Esophagus muscularis mucosa (tissue), 4 donors: ENCODE measurements at regions not wholly inside any gene's neighbourhood (a gene's known extent, or its start where the extent isn't known, plus 50 kb on each side); places are given as distances from the start of the nearest gene placed in this dataset.

Experiments
- DNase-seq: peaks from one replicate; pipeline ENCODE4 v3.0.0-alpha.2; 2017; ENCODE audit errors: extremely low spot score
- H3K27ac ChIP-seq, 4 donors: fragments of 200-600 bp; sonication (generic); replicated peaks in 1 of 4; 1 replicate in 3 of 4; 2 replicates in 1 of 4; pipeline ENCODE4 v1.5.1; 2016 to 2019; ENCODE audit warnings: mild to moderate bottlenecking in 1 of 4
- H3K27me3 ChIP-seq, 4 donors: fragments of 200-600 bp; sonication (generic); one replicate each; pipeline versions ENCODE4 v1.5.1 to v1.6.0; 2016 to 2019
- H3K36me3 ChIP-seq, 4 donors: fragments of 200-600 bp; sonication (generic); one replicate each; pipeline ENCODE4 v1.5.1; 2016 to 2019
- H3K4me1 ChIP-seq, 4 donors: fragments of 200-600 bp; sonication (generic); one replicate each; pipeline ENCODE4 v1.5.1; 2016 to 2019
- H3K4me3 ChIP-seq, 4 donors: fragments of 200-600 bp; sonication (generic); 1 replicate in 2 of 4; 2 replicates in 2 of 4; pipeline ENCODE4 v1.5.1; 2016 to 2019; ENCODE audit warnings: mild to moderate bottlenecking in 4 of 4, moderate library complexity in 1 of 4
- H3K9me3 ChIP-seq, 4 donors: fragments of 200-600 bp; sonication (generic); 1 replicate in 3 of 4; 2 replicates in 1 of 4; pipeline ENCODE4 v1.5.1; 2016 to 2019
- EP300 ChIP-seq: sonication (generic); formaldehyde crosslinking; IDR thresholded peaks from one replicate; pipeline ENCODE4 v1.6.1; 2017; ENCODE audit warnings: antibody characterized with exemption
- POLR2A ChIP-seq: fragments of 450-650 bp; IDR thresholded peaks from one replicate; pipeline ENCODE4 v1.6.1; 2017; ENCODE audit warnings: antibody characterized with exemption, moderate library complexity, mild to moderate bottlenecking, low read depth
- POLR2AphosphoS5 ChIP-seq, 2 donors: sonication (generic); formaldehyde crosslinking; IDR thresholded peaks; one replicate each; pipeline ENCODE4 v1.6.1; 2017; ENCODE audit warnings: antibody characterized with exemption in 2 of 2
- WGBS: methylation state at CpG from one replicate; pipeline ENCODE4 v1.1.5; 2018; 5-methylcytosine and 5-hydroxymethylcytosine counted together
- intact Hi-C: fragments of 100-400 bp; cut with DNase I; formaldehyde crosslinking; loops from one replicate; pipeline ENCODE4 v1.15.1; 2023
- TF ChIP-seq, protein P1 (sequence below), 3 experiments: fragments of 200-600 bp in 2 of 3; fragments of 450-650 bp in 1 of 3; sonication (generic) in 2 of 3; IDR thresholded peaks; one replicate each; pipeline ENCODE4 v1.5.1; 2017 to 2019; ENCODE audit warnings: antibody characterized with exemption in 3 of 3, mild to moderate bottlenecking in 2 of 3, moderate library complexity in 1 of 3

GRCh38 chr1:222232842-222233241 is 315.1 kb downstream of the HHIPL2 start:
- TF ChIP-seq POLR2A = no peak
- no peak for TF ChIP-seq POLR2AphosphoS5 (IDR thresholded peaks at IDR 0.05)
- TF ChIP-seq EP300 = no peak
- TF ChIP-seq, protein P1, sequence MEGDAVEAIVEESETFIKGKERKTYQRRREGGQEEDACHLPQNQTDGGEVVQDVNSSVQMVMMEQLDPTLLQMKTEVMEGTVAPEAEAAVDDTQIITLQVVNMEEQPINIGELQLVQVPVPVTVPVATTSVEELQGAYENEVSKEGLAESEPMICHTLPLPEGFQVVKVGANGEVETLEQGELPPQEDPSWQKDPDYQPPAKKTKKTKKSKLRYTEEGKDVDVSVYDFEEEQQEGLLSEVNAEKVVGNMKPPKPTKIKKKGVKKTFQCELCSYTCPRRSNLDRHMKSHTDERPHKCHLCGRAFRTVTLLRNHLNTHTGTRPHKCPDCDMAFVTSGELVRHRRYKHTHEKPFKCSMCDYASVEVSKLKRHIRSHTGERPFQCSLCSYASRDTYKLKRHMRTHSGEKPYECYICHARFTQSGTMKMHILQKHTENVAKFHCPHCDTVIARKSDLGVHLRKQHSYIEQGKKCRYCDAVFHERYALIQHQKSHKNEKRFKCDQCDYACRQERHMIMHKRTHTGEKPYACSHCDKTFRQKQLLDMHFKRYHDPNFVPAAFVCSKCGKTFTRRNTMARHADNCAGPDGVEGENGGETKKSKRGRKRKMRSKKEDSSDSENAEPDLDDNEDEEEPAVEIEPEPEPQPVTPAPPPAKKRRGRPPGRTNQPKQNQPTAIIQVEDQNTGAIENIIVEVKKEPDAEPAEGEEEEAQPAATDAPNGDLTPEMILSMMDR (IDR thresholded peaks at IDR 0.05) = no peak
- Histone ChIP-seq H3K4me1 (no peaks in the 10 kb centered on the region), H3K27ac (no peak overlapping the region), H3K36me3 (no peaks in the 10 kb centered on the region), H3K27me3 (no peaks in the 10 kb centered on the region), H3K9me3 (peaks cover 0 to 3% (median 0%) of the 10 kb centered on the region in 4 donors), H3K4me3 (no peak overlapping the region)
- intact Hi-C loops = no loop called here
- DNase-seq = peak; percentile 12

GRCh38 chr1:222229672-222230312 is 318.1 kb downstream of the HHIPL2 start:
- H3K27ac ChIP-seq = no peak overlapping the region
- H3K36me3 ChIP-seq = no peaks in the 10 kb centered on the region
- no peaks in the 10 kb centered on the region for H3K27me3 ChIP-seq
- peaks cover 4 to 13% (median 12%) of the 10 kb centered on the region in 4 donors for H3K4me1 ChIP-seq
- H3K9me3 ChIP-seq = peaks cover 0 to 4% (median 0%) of the 10 kb centered on the region in 4 donors
- no peak for DNase-seq
- intact Hi-C loops = no loop called here
- 75% methylated on average over 4 of the region's 4 CpGs for WGBS
- TF ChIP-seq EP300 = no peak
- no peak for TF ChIP-seq POLR2AphosphoS5 (IDR thresholded peaks at IDR 0.05)
- TF ChIP-seq, protein P1 (IDR thresholded peaks at IDR 0.05) = no peak
- TF ChIP-seq POLR2A = no peak
- no peak overlapping the region for H3K4me3 ChIP-seq

GRCh38 chr1:222225316-222225691 is 322.6 kb downstream of the HHIPL2 start:
- H3K27ac ChIP-seq = no peak overlapping the region
- TF ChIP-seq, protein P1 (IDR thresholded peaks at IDR 0.05) = no peak
- no peak for TF ChIP-seq EP300
- no peak for TF ChIP-seq POLR2AphosphoS5 (IDR thresholded peaks at IDR 0.05)
- no peak for TF ChIP-seq POLR2A
- no peak overlapping the region for H3K4me3 ChIP-seq
- H3K27me3 ChIP-seq = no peaks in the 10 kb centered on the region
- intact Hi-C loops = no loop called here
- WGBS = 36% methylated on average over 4 of the region's 4 CpGs
- no peak for DNase-seq
- peaks cover 0 to 4% (median 0%) of the 10 kb centered on the region in 4 donors for H3K9me3 ChIP-seq
- H3K4me1 ChIP-seq = peaks cover 7 to 22% (median 17%) of the 10 kb centered on the region in 4 donors
- H3K36me3 ChIP-seq = no peaks in the 10 kb centered on the region

- Histone ChIP-seq H3K27me3 (no peaks in the 10 kb centered on the region), H3K9me3 (peaks cover 0 to 4% (median 0%) of the 10 kb centered on the region in 4 donors), H3K27ac (no peak overlapping the region), H3K4me3 (no peak overlapping the region), H3K4me1 (peaks cover 7 to 22% (median 17%) of the 10 kb centered on the region in 4 donors), H3K36me3 (no peaks in the 10 kb centered on the region)
- intact Hi-C loops = no loop called here
- DNase-seq = no peak
- TF ChIP-seq EP300 (no peak), POLR2A (no peak), POLR2AphosphoS5 (IDR thresholded peaks at IDR 0.05) (no peak)
- TF ChIP-seq, protein P1 (IDR thresholded peaks at IDR 0.05) = no peak
- 24% methylated on average over 4 of the region's 4 CpGs for WGBS
Measured at GRCh38 chr1:222224636-222225315, 323.1 kb downstream of the HHIPL2 start.
